ENCODE measurements at regions not wholly inside any gene's neighbourhood (a gene's known extent, or its start where the extent isn't known, plus 50 kb on each side); places are given as distances from the start of the nearest gene placed in this dataset.
A peak's percentile ranks its signal among the peaks of the same experiment; 100 is the strongest.

GRCh38 chr10:58956926-58957325, 219.5 kb upstream of the PHYHIPL start:
- no peak overlapping the region for H3K9ac ChIP-seq (ENCODE audit: low read depth, low read length, poor library complexity)
- no peak overlapping the region for H3K4me2 ChIP-seq (ENCODE audit: insufficient read depth, low read length, poor library complexity, severe bottlenecking)
- H2AFZ ChIP-seq (ENCODE audit: low read length): no peak overlapping the region
- H2AK5ac ChIP-seq (ENCODE audit: low read depth, low read length): no peak overlapping the region
- no peak overlapping the region for H3K23ac ChIP-seq (ENCODE audit: low read depth, low read length, poor library complexity)
- no CpG with 5 or more reads among the region's 2 CpGs for WGBS, 2 donors (ENCODE audit: extremely low coverage in 2 of 2, insufficient read length in 2 of 2, insufficient replicate concordance in 1 of 2)
- H3K27me3 ChIP-seq (ENCODE audit: control insufficient read depth in 3 of 3, insufficient read depth in 3 of 3, low read depth in 1 of 3, low read length in 3 of 3): no peaks in the 10 kb centered on the region
- no peak overlapping the region for H2BK5ac ChIP-seq (ENCODE audit: low read length)
- no peak overlapping the region for H3K4me3 ChIP-seq (ENCODE audit: low read length in 2 of 2)
- no peak overlapping the region for H3K4ac ChIP-seq (ENCODE audit: low read length)
- H3K18ac ChIP-seq (ENCODE audit: low read length): no peak overlapping the region
- H4K91ac ChIP-seq (ENCODE audit: low read depth, low read length, poor library complexity): no peak overlapping the region
- H3K4me1 ChIP-seq (ENCODE audit: control insufficient read depth in 2 of 2, insufficient read depth in 1 of 2, low read depth in 1 of 2, low read length in 2 of 2): peaks cover 0 to 2% of the 10 kb centered on the region in 2 donors
- no peak overlapping the region for H3K27ac ChIP-seq (replicated peaks; ENCODE audit: low read length)
- H3K79me1 ChIP-seq (ENCODE audit: low read depth, low read length): no peaks in the 10 kb centered on the region
- no peaks in the 10 kb centered on the region for H3K36me3 ChIP-seq (replicated peaks in 1 of 2; ENCODE audit: control insufficient read depth in 2 of 2, insufficient read depth in 2 of 2, low read length in 2 of 2)
- H3K9me3 ChIP-seq (replicated peaks in 1 of 2; ENCODE audit: control insufficient read depth in 2 of 2, insufficient read depth in 1 of 2, low read depth in 1 of 2, low read length in 2 of 2): no peaks in the 10 kb centered on the region
- DNase-seq (ENCODE audit: low spot score): no peak
- no peak overlapping the region for H2BK12ac ChIP-seq (ENCODE audit: low read length)
- H2BK120ac ChIP-seq (ENCODE audit: low read depth, low read length): no peak overlapping the region
- H2BK15ac ChIP-seq (ENCODE audit: low read length): no peak overlapping the region
- no peak overlapping the region for H3K14ac ChIP-seq (ENCODE audit: low read length)
- H4K8ac ChIP-seq (ENCODE audit: low read depth, low read length): no peak overlapping the region

GRCh38 chr10:58957517-58957916, 218.9 kb upstream of the PHYHIPL start:
- Histone ChIP-seq H3K4ac (ENCODE audit: low read length) (no peak overlapping the region), H3K4me1 (ENCODE audit: control insufficient read depth in 2 of 2, insufficient read depth in 1 of 2, low read depth in 1 of 2, low read length in 2 of 2) (peaks cover 0 to 3% of the 10 kb centered on the region in 2 donors), H3K36me3 (replicated peaks in 1 of 2; ENCODE audit: control insufficient read depth in 2 of 2, insufficient read depth in 2 of 2, low read length in 2 of 2) (no peaks in the 10 kb centered on the region), H3K4me2 (ENCODE audit: insufficient read depth, low read length, poor library complexity, severe bottlenecking) (no peak overlapping the region), H2BK15ac (ENCODE audit: low read length) (no peak overlapping the region), H2BK120ac (ENCODE audit: low read depth, low read length) (no peak overlapping the region), H3K4me3 (ENCODE audit: low read length in 2 of 2) (no peak overlapping the region), H2BK5ac (ENCODE audit: low read length) (no peak overlapping the region), H3K23ac (ENCODE audit: low read depth, low read length, poor library complexity) (no peak overlapping the region), H3K18ac (ENCODE audit: low read length) (no peak overlapping the region), H3K27ac (replicated peaks; ENCODE audit: low read length) (no peak overlapping the region), H3K14ac (ENCODE audit: low read length) (no peak overlapping the region), H2AK5ac (ENCODE audit: low read depth, low read length) (no peak overlapping the region), H3K9ac (ENCODE audit: low read depth, low read length, poor library complexity) (no peak overlapping the region), H3K9me3 (replicated peaks in 1 of 2; ENCODE audit: control insufficient read depth in 2 of 2, insufficient read depth in 1 of 2, low read depth in 1 of 2, low read length in 2 of 2) (no peaks in the 10 kb centered on the region), H3K27me3 (ENCODE audit: control insufficient read depth in 3 of 3, insufficient read depth in 3 of 3, low read depth in 1 of 3, low read length in 3 of 3) (no peaks in the 10 kb centered on the region), H4K8ac (ENCODE audit: low read depth, low read length) (no peak overlapping the region), H4K91ac (ENCODE audit: low read depth, low read length, poor library complexity) (no peak overlapping the region), H2AFZ (ENCODE audit: low read length) (no peak overlapping the region), H2BK12ac (ENCODE audit: low read length) (no peak overlapping the region), H3K79me1 (ENCODE audit: low read depth, low read length) (no peaks in the 10 kb centered on the region)
- DNase-seq (ENCODE audit: low spot score): no peak
- WGBS, 2 donors (ENCODE audit: extremely low coverage in 2 of 2, insufficient read length in 2 of 2, insufficient replicate concordance in 1 of 2): no CpG with 5 or more reads among the region's 1 CpG

- Histone ChIP-seq H3K27me3 (ENCODE audit: control insufficient read depth in 3 of 3, insufficient read depth in 3 of 3, low read depth in 1 of 3, low read length in 3 of 3) (peaks cover 0 to 5% (median 0%) of the 10 kb centered on the region in 3 experiments), H3K18ac (ENCODE audit: low read length) (no peak overlapping the region), H3K14ac (ENCODE audit: low read length) (no peak overlapping the region), H4K91ac (ENCODE audit: low read depth, low read length, poor library complexity) (no peak overlapping the region), H3K27ac (replicated peaks; ENCODE audit: low read length) (peak overlapping the region; percentile 80), H2BK12ac (ENCODE audit: low read length) (no peak overlapping the region), H3K4me3 (ENCODE audit: low read length in 2 of 2) (no peak overlapping the region), H3K23ac (ENCODE audit: low read depth, low read length, poor library complexity) (no peak overlapping the region), H2AFZ (ENCODE audit: low read length) (no peak overlapping the region), H2BK5ac (ENCODE audit: low read length) (no peak overlapping the region), H2AK5ac (ENCODE audit: low read depth, low read length) (no peak overlapping the region), H3K9ac (ENCODE audit: low read depth, low read length, poor library complexity) (no peak overlapping the region), H2BK15ac (ENCODE audit: low read length) (no peak overlapping the region), H3K36me3 (replicated peaks in 1 of 2; ENCODE audit: control insufficient read depth in 2 of 2, insufficient read depth in 2 of 2, low read length in 2 of 2) (no peaks in the 10 kb centered on the region), H3K4ac (ENCODE audit: low read length) (no peak overlapping the region), H3K9me3 (replicated peaks in 1 of 2; ENCODE audit: control insufficient read depth in 2 of 2, insufficient read depth in 1 of 2, low read depth in 1 of 2, low read length in 2 of 2) (no peaks in the 10 kb centered on the region), H2BK120ac (ENCODE audit: low read depth, low read length) (no peak overlapping the region), H3K4me2 (ENCODE audit: insufficient read depth, low read length, poor library complexity, severe bottlenecking) (no peak overlapping the region), H3K4me1 (ENCODE audit: control insufficient read depth in 2 of 2, insufficient read depth in 1 of 2, low read depth in 1 of 2, low read length in 2 of 2) (peaks cover 2 to 21% of the 10 kb centered on the region in 2 donors), H4K8ac (ENCODE audit: low read depth, low read length) (no peak overlapping the region), H3K79me1 (ENCODE audit: low read depth, low read length) (no peaks in the 10 kb centered on the region)
- no CpG with 5 or more reads among the region's 3 CpGs for WGBS, 2 donors (ENCODE audit: extremely low coverage in 2 of 2, insufficient read length in 2 of 2, insufficient replicate concordance in 1 of 2)
- DNase-seq (ENCODE audit: low spot score): peak; percentile 17
Measured at GRCh38 chr10:58963101-58963534, 213.3 kb upstream of the PHYHIPL start.

DNA sequence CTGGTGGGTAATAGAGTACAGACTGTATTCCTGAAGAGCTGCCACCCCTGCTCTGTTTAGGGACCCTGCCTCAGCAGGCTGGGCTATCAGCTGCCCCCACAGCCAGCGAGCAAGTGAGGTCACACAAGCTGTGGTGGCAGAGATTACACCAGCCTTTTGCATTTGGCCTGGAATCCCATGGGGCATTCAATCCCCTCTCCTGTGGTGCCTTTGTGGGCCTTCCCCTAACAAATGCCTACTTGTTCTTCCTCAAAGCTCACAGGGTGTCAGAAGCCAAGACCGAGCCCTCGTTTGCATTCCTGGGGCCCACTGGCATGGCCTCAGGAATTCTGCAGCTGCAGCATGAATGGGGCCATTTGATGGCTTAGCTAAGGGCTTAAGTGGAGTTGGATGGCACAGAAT, 212.7 kb upstream of the PHYHIPL start:
- Histone ChIP-seq H2BK120ac (ENCODE audit: low read depth, low read length) (no peak overlapping the region), H3K4me2 (ENCODE audit: insufficient read depth, low read length, poor library complexity, severe bottlenecking) (peak overlapping the region; percentile 41), H2BK12ac (ENCODE audit: low read length) (no peak overlapping the region), H3K4me3 (ENCODE audit: low read length in 2 of 2) (no peak overlapping the region), H3K27ac (replicated peaks; ENCODE audit: low read length) (peak overlapping the region; percentile 80), H3K4me1 (ENCODE audit: control insufficient read depth in 2 of 2, insufficient read depth in 1 of 2, low read depth in 1 of 2, low read length in 2 of 2) (peaks cover 4 to 24% of the 10 kb centered on the region in 2 donors), H3K27me3 (ENCODE audit: control insufficient read depth in 3 of 3, insufficient read depth in 3 of 3, low read depth in 1 of 3, low read length in 3 of 3) (peaks cover 0 to 11% (median 0%) of the 10 kb centered on the region in 3 experiments), H3K18ac (ENCODE audit: low read length) (no peak overlapping the region), H3K9me3 (replicated peaks in 1 of 2; ENCODE audit: control insufficient read depth in 2 of 2, insufficient read depth in 1 of 2, low read depth in 1 of 2, low read length in 2 of 2) (no peaks in the 10 kb centered on the region), H3K14ac (ENCODE audit: low read length) (no peak overlapping the region), H2BK5ac (ENCODE audit: low read length) (no peak overlapping the region), H3K23ac (ENCODE audit: low read depth, low read length, poor library complexity) (no peak overlapping the region), H4K8ac (ENCODE audit: low read depth, low read length) (no peak overlapping the region), H3K9ac (ENCODE audit: low read depth, low read length, poor library complexity) (no peak overlapping the region), H3K4ac (ENCODE audit: low read length) (no peak overlapping the region), H2AK5ac (ENCODE audit: low read depth, low read length) (no peak overlapping the region), H3K36me3 (replicated peaks in 1 of 2; ENCODE audit: control insufficient read depth in 2 of 2, insufficient read depth in 2 of 2, low read length in 2 of 2) (no peaks in the 10 kb centered on the region), H2AFZ (ENCODE audit: low read length) (no peak overlapping the region), H2BK15ac (ENCODE audit: low read length) (no peak overlapping the region), H4K91ac (ENCODE audit: low read depth, low read length, poor library complexity) (no peak overlapping the region), H3K79me1 (ENCODE audit: low read depth, low read length) (no peaks in the 10 kb centered on the region)
- DNase-seq (ENCODE audit: low spot score): peak; percentile 78
- no CpG with 5 or more reads among the region's 3 CpGs for WGBS, 2 donors (ENCODE audit: extremely low coverage in 2 of 2, insufficient read length in 2 of 2, insufficient replicate concordance in 1 of 2)
